AG09309 (cell line): ENCODE measurements at regions not wholly inside any gene's neighbourhood (a gene's known extent, or its start where the extent isn't known, plus 50 kb on each side); places are given as distances from the start of the nearest gene placed in this dataset.

Experiments
- DNase-seq: peaks from one replicate; pipeline ENCODE4 v3.0.0-alpha.2; 2010; ENCODE audit warnings: low read depth
- H3K4me3 ChIP-seq: 2 replicates; pipeline ENCODE4 v1.5.1; 2011; ENCODE audit warnings: mild to moderate bottlenecking, low read depth, low read length, moderate library complexity; ENCODE audit not compliant: control insufficient read depth
- CTCF ChIP-seq: IDR thresholded peaks from 2 replicates; pipeline ENCODE4 v1.5.1; 2011; ENCODE audit warnings: mild to moderate bottlenecking, low read depth, low read length, inconsistent platforms; ENCODE audit not compliant: insufficient read depth, control insufficient read depth; ENCODE audit errors: missing control alignments

- no peak for TF ChIP-seq CTCF
- no peak for DNase-seq
- H3K4me3 ChIP-seq: no peak overlapping the region
Measured at GRCh38 chr6:81235512-81235911, 517.0 kb downstream of the TENT5A start.

- no peak overlapping the region for H3K4me3 ChIP-seq
- TF ChIP-seq CTCF: no peak
- no peak for DNase-seq
Measured at GRCh38 chr6:81233990-81234389, 518.5 kb downstream of the TENT5A start.

GRCh38 chr6:81228912-81229555, 523.4 kb downstream of the TENT5A start:
- DNase-seq: no peak
- TF ChIP-seq CTCF: no peak
- H3K4me3 ChIP-seq: no peak overlapping the region

- TF ChIP-seq CTCF: no peak
- no peak overlapping the region for H3K4me3 ChIP-seq
- no peak for DNase-seq
Measured at GRCh38 chr6:81226957-81227356, 525.5 kb downstream of the TENT5A start.

GRCh38 chr6:81216668-81217067, 535.8 kb downstream of the TENT5A start:
- H3K4me3 ChIP-seq: no peak overlapping the region
- no peak for TF ChIP-seq CTCF
- DNase-seq: no peak

- no peak for DNase-seq
- TF ChIP-seq CTCF: no peak
- no peak overlapping the region for H3K4me3 ChIP-seq
Measured at GRCh38 chr6:81215092-81215432, 537.4 kb downstream of the TENT5A start.
